ENCODE measurements at regions not wholly inside any gene's neighbourhood (a gene's known extent, or its start where the extent isn't known, plus 50 kb on each side); places are given as distances from the start of the nearest gene placed in this dataset.

DNA sequence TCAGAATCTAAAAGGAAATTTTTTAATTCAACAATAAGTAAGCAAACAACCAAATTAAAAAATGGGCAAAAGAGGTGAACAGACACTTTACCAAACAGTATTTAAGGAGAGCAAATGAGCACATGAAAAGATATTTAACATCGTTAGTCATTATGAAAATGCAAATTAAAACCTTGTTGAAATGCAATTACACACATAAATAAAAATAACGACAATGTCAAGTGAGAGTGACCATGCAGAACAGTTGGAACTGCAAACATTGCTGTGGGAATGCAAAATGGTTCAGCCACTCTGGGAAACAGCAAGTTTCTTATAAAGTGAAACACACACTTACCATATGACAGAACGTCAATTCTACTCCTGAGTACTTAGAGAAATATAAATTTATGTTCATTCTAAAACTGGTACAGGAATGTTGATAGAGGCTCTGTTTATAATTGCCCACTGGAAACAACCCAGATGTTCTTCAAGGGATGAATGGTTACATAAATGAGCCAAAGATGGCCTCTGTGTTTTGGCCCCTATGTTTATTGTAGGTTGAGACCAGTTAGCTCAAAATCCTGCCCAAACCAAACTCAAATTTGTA, 678.1 kb downstream of the UQCRFS1 start:
- TF ChIP-seq, protein P1, sequence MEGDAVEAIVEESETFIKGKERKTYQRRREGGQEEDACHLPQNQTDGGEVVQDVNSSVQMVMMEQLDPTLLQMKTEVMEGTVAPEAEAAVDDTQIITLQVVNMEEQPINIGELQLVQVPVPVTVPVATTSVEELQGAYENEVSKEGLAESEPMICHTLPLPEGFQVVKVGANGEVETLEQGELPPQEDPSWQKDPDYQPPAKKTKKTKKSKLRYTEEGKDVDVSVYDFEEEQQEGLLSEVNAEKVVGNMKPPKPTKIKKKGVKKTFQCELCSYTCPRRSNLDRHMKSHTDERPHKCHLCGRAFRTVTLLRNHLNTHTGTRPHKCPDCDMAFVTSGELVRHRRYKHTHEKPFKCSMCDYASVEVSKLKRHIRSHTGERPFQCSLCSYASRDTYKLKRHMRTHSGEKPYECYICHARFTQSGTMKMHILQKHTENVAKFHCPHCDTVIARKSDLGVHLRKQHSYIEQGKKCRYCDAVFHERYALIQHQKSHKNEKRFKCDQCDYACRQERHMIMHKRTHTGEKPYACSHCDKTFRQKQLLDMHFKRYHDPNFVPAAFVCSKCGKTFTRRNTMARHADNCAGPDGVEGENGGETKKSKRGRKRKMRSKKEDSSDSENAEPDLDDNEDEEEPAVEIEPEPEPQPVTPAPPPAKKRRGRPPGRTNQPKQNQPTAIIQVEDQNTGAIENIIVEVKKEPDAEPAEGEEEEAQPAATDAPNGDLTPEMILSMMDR (IDR thresholded peaks at IDR 0.05; ENCODE audit: insufficient read depth, low read depth, low read length, missing control alignments): no peak
- DNase-seq (ENCODE audit: low read depth): no peak
- H3K4me3 ChIP-seq (ENCODE audit: low read length): no peak overlapping the region

GRCh38 chr19:28532765-28533341, 680.1 kb downstream of the UQCRFS1 start:
- TF ChIP-seq, protein P1 (IDR thresholded peaks at IDR 0.05; ENCODE audit: insufficient read depth, low read depth, low read length, missing control alignments): no peak
- no peak overlapping the region for H3K4me3 ChIP-seq (ENCODE audit: low read length)
- DNase-seq (ENCODE audit: low read depth): no peak

- TF ChIP-seq, protein P1 (IDR thresholded peaks at IDR 0.05; ENCODE audit: insufficient read depth, low read depth, low read length, missing control alignments): no peak
Observed at GRCh38 chr19:28531979-28532378, 681.0 kb downstream of the UQCRFS1 start.

DNA sequence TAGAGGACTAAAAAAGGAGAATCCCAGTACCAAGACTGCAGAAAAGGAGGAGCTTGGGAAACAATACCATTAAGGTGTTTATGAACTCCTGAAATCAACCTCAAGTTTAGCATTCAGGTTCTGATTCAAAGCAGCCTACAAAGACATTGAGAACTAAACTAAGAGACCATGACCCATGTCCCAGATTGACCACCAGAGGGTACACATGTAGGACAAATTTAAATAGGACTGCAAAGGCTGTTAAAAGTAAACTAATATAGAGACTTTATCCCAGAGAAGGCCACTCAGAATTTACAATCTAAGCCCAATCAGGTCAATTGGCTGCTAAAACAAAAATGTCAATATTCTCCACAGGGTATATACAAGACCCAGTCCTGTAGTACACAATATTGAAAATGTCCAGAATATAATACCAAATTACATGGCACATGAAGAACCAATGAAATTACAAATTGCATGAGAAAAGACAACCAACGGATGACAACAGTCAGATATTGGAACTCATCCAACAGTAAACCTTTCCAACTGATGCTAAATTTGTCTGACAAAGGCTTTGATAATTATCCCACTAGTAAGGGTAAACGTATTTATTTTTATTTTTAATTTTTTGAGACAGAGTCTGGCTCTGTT, 682.4 kb downstream of the UQCRFS1 start:
- no peak overlapping the region for H3K4me3 ChIP-seq (ENCODE audit: low read length)
- no peak for DNase-seq (ENCODE audit: low read depth)
- TF ChIP-seq, protein P1 (IDR thresholded peaks at IDR 0.05; ENCODE audit: insufficient read depth, low read depth, low read length, missing control alignments): no peak

More at GRCh38 chr19:28531979-28532378, 681.0 kb downstream of the UQCRFS1 start:
- no peak for DNase-seq (ENCODE audit: low read depth)
- no peak overlapping the region for H3K4me3 ChIP-seq (ENCODE audit: low read length)

DNA sequence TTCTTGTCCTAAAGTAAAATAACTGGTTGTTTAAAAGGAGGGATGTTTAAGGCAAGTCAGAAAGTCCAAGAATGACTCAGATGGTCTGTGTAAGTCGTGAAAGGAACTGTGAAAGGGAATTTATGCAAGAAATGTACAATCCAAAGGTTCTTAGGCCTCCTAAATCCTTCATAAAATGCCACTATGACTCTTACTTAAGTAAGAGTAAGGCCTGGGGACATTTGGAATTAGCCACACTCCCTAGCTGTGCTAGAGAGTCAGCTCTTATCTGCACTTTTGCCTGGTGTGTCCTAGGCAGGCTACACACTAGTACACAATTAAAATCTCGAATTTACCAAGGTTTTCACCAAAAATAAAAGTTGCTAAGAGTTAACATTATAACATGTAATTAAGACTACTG, 686.9 kb downstream of the UQCRFS1 start:
- TF ChIP-seq, protein P1 (IDR thresholded peaks at IDR 0.05; ENCODE audit: insufficient read depth, low read depth, low read length, missing control alignments): no peak
- H3K4me3 ChIP-seq (ENCODE audit: low read length): no peak overlapping the region
- no peak for DNase-seq (ENCODE audit: low read depth)

DNA sequence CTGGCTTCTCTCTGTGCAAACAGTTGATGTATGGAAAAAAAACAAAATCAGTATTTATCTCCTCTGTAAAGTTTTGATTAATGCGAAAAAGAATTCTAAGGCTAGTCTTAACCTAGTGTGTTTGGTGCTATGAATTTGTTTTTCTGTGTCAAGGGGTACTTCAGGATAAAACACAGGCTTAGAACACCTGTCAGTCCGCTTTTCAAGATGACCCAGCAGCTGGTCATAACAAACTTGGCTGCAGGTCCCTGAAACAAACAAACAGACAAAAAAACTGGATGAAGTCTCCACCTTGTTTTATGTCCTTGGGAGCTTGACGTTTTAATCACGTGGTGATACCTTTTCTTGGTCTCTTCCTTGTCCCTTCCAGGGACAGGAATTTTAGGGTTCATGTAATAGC, 689.3 kb downstream of the UQCRFS1 start:
- DNase-seq (ENCODE audit: low read depth): no peak
- no peak overlapping the region for H3K4me3 ChIP-seq (ENCODE audit: low read length)
- TF ChIP-seq, protein P1 (IDR thresholded peaks at IDR 0.05; ENCODE audit: insufficient read depth, low read depth, low read length, missing control alignments): no peak

Data from epithelial cell of esophagus (primary cell).